DMS 273 treated with DMSO at 0.1 percent for 48 hours (cell line): ENCODE measurements at regions not wholly inside any gene's neighbourhood (a gene's known extent, or its start where the extent isn't known, plus 50 kb on each side); places are given as distances from the start of the nearest gene placed in this dataset.
"Not testable (repeated sequence)": the region's sequence is repeated elsewhere in the genome, so short reads cannot be mapped to it uniquely, and the experiment has no call there.

ENCODE experiments used
- DNase-seq: peaks from one replicate; lab custom pipeline; 2025; lab: John Stamatoyannopoulos, UW

- not testable (repeated sequence) for DNase-seq
Measured at GRCh38 chr16:29328528-29328927, 78.0 kb downstream of the NPIPB11 start.

- not testable (repeated sequence) for DNase-seq
Measured at GRCh38 chr16:29327631-29328408, 78.7 kb downstream of the NPIPB11 start.

GRCh38 chr16:29326164-29327125, 80.1 kb downstream of the NPIPB11 start:
- not testable (repeated sequence) for DNase-seq

GRCh38 chr16:29323725-29324124, 82.8 kb downstream of the NPIPB11 start:
- DNase-seq = not testable (repeated sequence)

- no peak for DNase-seq
Measured at GRCh38 chr16:29321585-29321984, 84.9 kb downstream of the NPIPB11 start.

GRCh38 chr16:29321000-29321393, 85.5 kb downstream of the NPIPB11 start:
- DNase-seq = no peak

GRCh38 chr16:29320274-29320999, 86.1 kb downstream of the NPIPB11 start:
- DNase-seq = no peak

- no peak for DNase-seq
Measured at GRCh38 chr16:29319726-29320125, 86.8 kb downstream of the NPIPB11 start.

- not testable (repeated sequence) for DNase-seq
Measured at GRCh38 chr16:29318561-29318968, 87.9 kb downstream of the NPIPB11 start.

- DNase-seq = no peak
Measured at GRCh38 chr16:29318037-29318436, 88.5 kb downstream of the NPIPB11 start.

- DNase-seq = no peak
Measured at GRCh38 chr16:29317269-29317668, 89.2 kb downstream of the NPIPB11 start.

- no peak for DNase-seq
Measured at GRCh38 chr16:29316761-29317183, 89.7 kb downstream of the NPIPB11 start.

- no peak for DNase-seq
Measured at GRCh38 chr16:29315916-29316517, 90.5 kb downstream of the NPIPB11 start.

GRCh38 chr16:29315046-29315445, 91.5 kb downstream of the NPIPB11 start:
- DNase-seq = no peak

- no peak for DNase-seq
Measured at GRCh38 chr16:29314292-29314934, 92.1 kb downstream of the NPIPB11 start.

GRCh38 chr16:29313559-29314048, 92.9 kb downstream of the NPIPB11 start:
- no peak for DNase-seq

- no peak for DNase-seq
Measured at GRCh38 chr16:29312835-29313558, 93.5 kb downstream of the NPIPB11 start.

GRCh38 chr16:29312345-29312675, 94.2 kb downstream of the NPIPB11 start:
- DNase-seq = not testable (repeated sequence)

- no peak for DNase-seq
Measured at GRCh38 chr16:29311461-29312344, 94.8 kb downstream of the NPIPB11 start.
